Fibroblast of the conjunctiva (primary cell): ENCODE measurements at regions not wholly inside any gene's neighbourhood (a gene's known extent, or its start where the extent isn't known, plus 50 kb on each side); places are given as distances from the start of the nearest gene placed in this dataset.
A peak's percentile ranks its signal among the peaks of the same experiment; 100 is the strongest.
"Not testable (repeated sequence)": the region's sequence is repeated elsewhere in the genome, so short reads cannot be mapped to it uniquely, and the experiment has no call there.

Source experiments
- DNase-seq: peaks from one replicate; pipeline ENCODE4 v3.0.0-alpha.2; 2010; ENCODE audit warnings: low read depth

DNA sequence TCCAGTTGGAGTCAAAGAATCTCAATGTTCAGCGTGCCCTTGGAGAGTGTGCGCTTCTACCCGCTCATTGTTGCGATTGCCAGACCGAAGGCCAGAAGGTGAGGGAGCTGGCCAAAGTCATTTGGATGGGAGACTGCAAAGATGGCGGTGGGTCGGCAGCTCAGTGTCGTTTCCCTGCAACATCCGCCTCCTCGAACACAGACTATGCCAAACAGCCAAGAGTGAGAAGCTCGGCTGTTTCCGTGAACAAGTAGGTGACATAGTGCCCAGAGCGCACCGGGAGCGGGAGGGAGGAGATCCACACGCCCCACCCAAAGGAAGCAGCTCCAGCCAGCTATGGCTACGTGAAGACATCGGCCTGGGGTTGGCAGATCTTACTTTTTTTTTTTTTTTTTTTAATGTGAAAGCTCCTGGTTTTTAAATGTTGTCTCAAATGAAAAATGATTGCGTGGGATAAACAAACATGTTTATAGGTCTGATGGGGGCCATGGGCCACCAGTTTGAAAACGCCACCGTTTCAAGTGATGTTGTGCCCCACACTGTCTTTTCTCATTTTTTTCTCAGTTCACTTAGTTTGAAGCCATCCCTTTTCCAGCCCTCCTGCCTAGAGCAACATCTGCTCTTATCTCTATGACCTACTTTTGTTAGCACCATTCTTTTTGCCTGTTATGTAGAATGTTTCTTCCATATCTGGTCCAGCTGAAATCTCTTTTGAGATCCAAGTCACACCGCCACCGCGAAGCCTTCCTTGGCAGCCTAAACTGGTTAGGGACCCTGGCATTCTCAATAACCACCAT, 682.4 kb downstream of the RNF144A start:
- DNase-seq: no peak

- no peak for DNase-seq
These were observed 684.8 kb downstream of the RNF144A start for GRCh38 chr2:7601990-7602389.

DNA sequence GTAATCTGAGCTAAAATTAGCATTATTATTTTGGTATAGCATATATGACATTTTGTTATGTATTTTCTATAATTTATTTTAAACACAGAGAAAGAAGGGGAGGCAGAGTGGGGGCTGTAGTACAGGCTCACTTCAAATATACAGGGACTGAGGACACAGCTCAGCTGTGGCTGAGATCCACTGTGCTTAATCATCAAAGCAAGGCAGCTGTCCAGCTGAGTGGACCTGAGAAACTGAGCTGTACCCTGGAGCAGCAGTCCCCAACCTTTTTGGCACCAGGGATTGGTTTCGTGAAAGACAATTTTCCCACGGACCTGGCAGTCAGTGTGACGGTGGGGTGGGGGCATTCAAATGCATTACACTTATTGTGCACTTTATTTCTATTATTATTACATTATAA, 687.2 kb downstream of the RNF144A start:
- DNase-seq: no peak

DNA sequence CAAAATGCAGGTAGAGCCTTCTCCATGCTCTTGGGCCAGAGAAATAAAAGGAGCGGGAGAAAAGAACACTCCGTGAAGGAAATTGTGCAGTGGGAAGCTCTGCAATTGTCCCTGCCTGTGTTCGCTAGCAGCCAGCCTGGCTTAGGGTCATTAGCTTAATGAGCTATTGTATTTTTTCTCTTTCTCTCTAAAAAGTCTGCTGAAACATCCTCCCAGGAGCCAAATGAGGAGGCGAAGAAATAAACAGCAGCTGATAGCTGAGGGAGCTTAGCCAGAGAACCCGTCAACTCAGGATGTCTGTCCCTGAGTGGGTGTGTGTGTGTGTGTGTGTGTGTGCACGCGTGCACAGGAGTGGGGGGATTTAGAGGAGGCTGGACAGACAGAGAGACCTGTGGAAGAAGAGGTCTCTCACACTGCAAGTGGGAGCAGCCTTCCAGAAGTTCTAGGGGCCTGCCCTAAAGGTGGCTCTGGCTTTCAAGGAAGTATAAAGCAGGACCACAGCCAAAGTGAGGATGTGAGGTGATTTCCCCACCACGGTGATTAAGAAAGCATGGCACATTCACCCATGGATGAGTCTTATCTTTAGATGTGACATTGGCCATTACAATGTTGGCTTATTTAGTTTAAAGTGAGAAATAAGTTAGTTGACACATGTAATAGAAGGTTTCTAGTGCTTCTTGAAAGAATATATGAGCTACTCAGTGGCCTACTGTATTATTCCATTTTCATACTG, 690.4 kb downstream of the RNF144A start:
- DNase-seq: no peak

- no peak for DNase-seq
These were observed 692.3 kb downstream of the RNF144A start for GRCh38 chr2:7609556-7609955.

DNA sequence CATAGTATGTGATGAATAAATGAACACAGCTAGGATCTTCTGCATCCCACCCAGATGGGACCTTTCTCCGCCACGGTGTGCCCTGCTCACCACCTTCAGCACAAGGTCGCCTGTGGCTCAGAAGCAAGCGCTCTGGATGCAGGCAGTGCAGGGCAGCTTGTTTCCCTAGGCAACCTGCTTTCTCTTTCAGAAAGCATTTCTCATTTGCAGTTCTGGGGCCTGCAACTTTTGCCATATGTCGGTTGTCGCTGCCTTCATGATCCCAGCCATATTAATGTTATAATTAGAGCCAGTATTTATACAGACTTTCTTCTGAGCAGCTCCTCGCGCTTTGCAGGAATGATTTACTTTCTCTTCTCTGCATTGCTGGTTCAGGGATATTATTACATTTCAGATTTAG, 692.8 kb downstream of the RNF144A start:
- DNase-seq: no peak

- no peak for DNase-seq
These were observed 694.5 kb downstream of the RNF144A start for GRCh38 chr2:7611750-7612149.

- DNase-seq: peak; percentile 10
These were observed 695.8 kb downstream of the RNF144A start for GRCh38 chr2:7612969-7613368.

- no peak for DNase-seq
These were observed 696.6 kb downstream of the RNF144A start for GRCh38 chr2:7613831-7614230.

GRCh38 chr2:7618031-7618430, 700.8 kb downstream of the RNF144A start:
- no peak for DNase-seq

GRCh38 chr2:7619203-7619970, 702.2 kb downstream of the RNF144A start:
- no peak for DNase-seq

GRCh38 chr2:7620255-7620654, 703.0 kb downstream of the RNF144A start:
- no peak for DNase-seq

- no peak for DNase-seq
These were observed 704.0 kb downstream of the RNF144A start for GRCh38 chr2:7621018-7621814.

DNA sequence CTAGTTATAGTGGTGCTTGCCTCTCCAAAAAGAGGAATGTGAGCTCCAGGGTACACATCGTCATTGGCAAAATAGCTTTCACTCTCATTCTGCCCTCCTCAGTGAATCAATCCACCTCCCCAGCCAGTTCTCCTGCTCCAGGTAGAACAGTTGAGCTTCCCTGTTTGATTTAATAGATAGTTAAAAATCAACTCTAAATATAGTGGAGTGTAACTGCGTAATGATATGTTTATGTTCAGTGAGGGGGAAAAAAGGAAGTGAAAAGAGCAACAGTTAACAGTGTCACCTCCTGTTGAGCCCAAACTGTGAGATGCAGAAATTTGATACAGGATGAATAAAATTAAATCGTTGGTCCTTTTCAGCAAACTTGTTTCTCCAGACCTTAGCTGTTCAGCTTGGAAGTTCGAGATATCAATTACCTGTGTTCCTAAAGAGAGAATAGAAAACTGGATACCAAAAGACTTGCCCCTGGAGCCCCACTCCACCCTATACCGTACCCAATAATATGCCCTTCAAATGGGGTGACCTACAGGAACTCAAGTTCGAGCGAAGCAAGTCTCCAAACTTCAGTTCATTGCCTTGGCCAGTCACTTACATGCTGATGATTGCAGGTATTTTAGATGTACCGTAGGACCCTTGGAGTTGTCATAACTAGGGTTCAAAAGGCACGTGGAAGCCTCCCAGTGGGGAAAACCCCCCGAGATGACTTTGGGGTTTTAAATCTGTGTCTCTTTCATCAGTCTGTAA, 708.4 kb downstream of the RNF144A start:
- DNase-seq: no peak

DNA sequence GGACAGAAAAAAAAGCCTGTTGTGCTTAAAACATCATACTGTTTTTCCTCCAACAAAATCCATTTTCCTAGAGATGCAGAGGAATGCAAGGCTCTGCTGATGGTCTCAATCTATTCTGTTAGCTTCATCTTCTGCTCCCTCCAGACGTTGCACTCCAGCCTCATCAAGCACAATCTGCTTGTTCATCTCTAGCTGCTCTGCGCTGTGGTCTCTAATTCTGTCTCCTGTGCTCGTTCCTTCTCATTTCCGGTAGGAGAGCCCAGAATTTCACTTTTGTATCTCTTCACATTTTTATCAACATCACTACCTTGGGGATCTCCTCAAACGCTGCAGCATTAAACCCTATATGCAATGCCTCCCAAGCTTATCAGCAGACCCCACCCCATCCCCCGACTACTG, 708.9 kb downstream of the RNF144A start:
- no peak for DNase-seq

GRCh38 chr2:7627583-7627982, 710.4 kb downstream of the RNF144A start:
- no peak for DNase-seq

GRCh38 chr2:7632420-7632819, 715.2 kb downstream of the RNF144A start:
- DNase-seq: no peak

- DNase-seq: no peak
These were observed 716.4 kb downstream of the RNF144A start for GRCh38 chr2:7633566-7634153.

DNA sequence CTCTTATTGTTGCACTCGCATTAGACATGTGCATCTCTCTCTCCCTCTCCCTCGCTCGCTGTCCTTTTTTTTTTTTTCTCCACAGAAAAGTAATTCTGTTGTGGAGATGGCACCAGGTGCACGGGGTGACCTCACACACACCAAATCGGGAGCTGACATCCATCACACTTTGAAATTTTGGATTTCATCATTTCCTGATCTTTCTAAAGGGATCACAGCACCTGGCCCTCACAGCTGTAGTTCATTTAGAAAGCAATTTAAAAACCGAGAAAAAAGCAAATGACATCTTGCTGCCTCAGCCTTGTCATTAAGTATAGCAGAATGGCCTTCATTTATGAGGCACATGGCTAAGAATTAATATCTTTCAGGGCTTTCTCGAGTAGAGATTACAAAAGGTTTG, 717.2 kb downstream of the RNF144A start:
- no peak for DNase-seq

DNA sequence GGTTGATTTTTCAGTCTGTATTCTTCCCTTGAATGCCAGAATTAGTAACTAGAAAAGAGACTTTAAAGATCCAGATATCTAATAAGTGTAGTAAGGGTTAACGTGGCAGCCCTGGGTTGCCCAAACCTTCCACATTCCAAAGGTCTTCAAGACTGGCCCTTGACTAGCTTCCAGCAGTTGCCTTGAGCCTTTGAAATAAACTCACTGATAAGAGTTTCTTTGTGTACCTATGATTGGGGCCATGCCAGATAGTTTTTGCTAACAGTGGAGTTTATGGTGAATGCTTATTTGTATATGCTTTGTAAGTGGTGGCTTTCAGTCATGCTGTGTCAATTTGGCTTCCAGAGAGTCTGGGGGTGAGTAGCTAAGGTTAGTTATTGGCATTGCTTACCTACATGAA, 722.3 kb downstream of the RNF144A start:
- no peak for DNase-seq

- not testable (repeated sequence) for DNase-seq
These were observed 724.1 kb downstream of the RNF144A start for GRCh38 chr2:7641272-7641671.
